SK-N-SH (cell line): ENCODE measurements at regions not wholly inside any gene's neighbourhood (a gene's known extent, or its start where the extent isn't known, plus 50 kb on each side); places are given as distances from the start of the nearest gene placed in this dataset.

Experiments
- CHD2 ChIP-seq: fragments of 150-350 bp; IDR thresholded peaks from 2 replicates; pipeline ENCODE4 v1.6.1; 2018; ENCODE audit warnings: low read length; ENCODE audit not compliant: partially characterized antibody
- EP300 ChIP-seq, 2 experiments: IDR thresholded peaks; 2 replicates each; pipeline versions ENCODE4 v1.4.0 to v1.6.1; 2012; ENCODE audit warnings: borderline replicate concordance in 1 of 2, low read depth in 1 of 2, low read length in 1 of 2
- EZH2phosphoT487 ChIP-seq: fragments of 200-600 bp; sonication (generic); IDR thresholded peaks from 2 replicates; pipeline ENCODE4 v1.6.1; 2017; ENCODE audit warnings: low read depth, mixed run types, mild to moderate bottlenecking, antibody characterized with exemption, moderate library complexity, borderline replicate concordance
- GABPA ChIP-seq: IDR thresholded peaks from 2 replicates; pipeline ENCODE4 v1.4.0; 2012; ENCODE audit warnings: low read depth, mild to moderate bottlenecking
- JUND ChIP-seq: IDR thresholded peaks from 2 replicates; pipeline ENCODE4 v1.4.0; 2012
- POLR2AphosphoS5 ChIP-seq: IDR thresholded peaks from 2 replicates; pipeline ENCODE4 v1.6.1; 2012; ENCODE audit warnings: low read depth, low read length
- RAD21 ChIP-seq: IDR thresholded peaks from 2 replicates; pipeline ENCODE4 v1.6.1; 2012; ENCODE audit warnings: mild to moderate bottlenecking, low read length
- RCOR1 ChIP-seq: fragments of 150-350 bp; IDR thresholded peaks from 2 replicates; pipeline ENCODE4 v1.6.1; 2017; ENCODE audit warnings: antibody characterized with exemption, low read length
- RFX5 ChIP-seq: IDR thresholded peaks from 2 replicates; pipeline ENCODE4 v1.6.1; 2012; ENCODE audit warnings: mild to moderate bottlenecking, improper control_type of control experiment, low read length
- TAF1 ChIP-seq: IDR thresholded peaks from 2 replicates; pipeline ENCODE4 v1.6.1; 2012; ENCODE audit warnings: low read depth, mild to moderate bottlenecking, low read length, moderate library complexity, borderline replicate concordance
- TCF12 ChIP-seq: IDR thresholded peaks from 2 replicates; pipeline ENCODE4 v1.4.0; 2012
- YY1 ChIP-seq: IDR thresholded peaks from 2 replicates; pipeline ENCODE4 v1.4.0; 2012; ENCODE audit warnings: low read depth, mild to moderate bottlenecking
- TF ChIP-seq, protein P1 (sequence below): fragments of 200-600 bp; sonication (generic); IDR thresholded peaks from 2 replicates; pipeline ENCODE4 v1.6.1; 2017; ENCODE audit warnings: antibody characterized with exemption, mild to moderate bottlenecking, moderate library complexity
- TF ChIP-seq, protein P2 (sequence below): fragments of 150-350 bp; IDR thresholded peaks from 2 replicates; pipeline ENCODE4 v1.6.1; 2016; ENCODE audit warnings: mild to moderate bottlenecking, low read depth, low read length

DNA sequence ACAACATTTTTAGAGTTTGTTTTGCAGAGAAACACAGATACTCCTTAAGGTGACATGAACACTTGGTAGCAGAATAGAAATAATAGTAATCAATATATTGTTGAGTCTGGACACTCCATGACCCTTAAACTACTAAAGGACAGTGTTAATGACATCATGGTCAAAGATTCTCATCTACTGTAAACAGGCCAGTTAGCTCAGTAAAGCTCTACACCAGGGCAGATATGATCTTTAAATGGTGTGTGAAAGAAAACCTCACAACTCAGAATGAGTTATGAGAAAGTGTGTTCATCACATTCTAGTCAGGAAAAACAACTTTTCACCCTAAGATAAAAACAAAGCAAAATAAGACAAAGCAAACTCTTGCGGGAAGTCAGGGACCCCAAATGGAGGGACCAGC lies 58.1 kb upstream of the ADAMTS5 start:
- no peak for TF ChIP-seq EP300 (IDR thresholded peaks at IDR 0.05; ENCODE audit: borderline replicate concordance in 1 of 2, low read depth in 1 of 2, low read length in 1 of 2)
- TF ChIP-seq, protein P1, sequence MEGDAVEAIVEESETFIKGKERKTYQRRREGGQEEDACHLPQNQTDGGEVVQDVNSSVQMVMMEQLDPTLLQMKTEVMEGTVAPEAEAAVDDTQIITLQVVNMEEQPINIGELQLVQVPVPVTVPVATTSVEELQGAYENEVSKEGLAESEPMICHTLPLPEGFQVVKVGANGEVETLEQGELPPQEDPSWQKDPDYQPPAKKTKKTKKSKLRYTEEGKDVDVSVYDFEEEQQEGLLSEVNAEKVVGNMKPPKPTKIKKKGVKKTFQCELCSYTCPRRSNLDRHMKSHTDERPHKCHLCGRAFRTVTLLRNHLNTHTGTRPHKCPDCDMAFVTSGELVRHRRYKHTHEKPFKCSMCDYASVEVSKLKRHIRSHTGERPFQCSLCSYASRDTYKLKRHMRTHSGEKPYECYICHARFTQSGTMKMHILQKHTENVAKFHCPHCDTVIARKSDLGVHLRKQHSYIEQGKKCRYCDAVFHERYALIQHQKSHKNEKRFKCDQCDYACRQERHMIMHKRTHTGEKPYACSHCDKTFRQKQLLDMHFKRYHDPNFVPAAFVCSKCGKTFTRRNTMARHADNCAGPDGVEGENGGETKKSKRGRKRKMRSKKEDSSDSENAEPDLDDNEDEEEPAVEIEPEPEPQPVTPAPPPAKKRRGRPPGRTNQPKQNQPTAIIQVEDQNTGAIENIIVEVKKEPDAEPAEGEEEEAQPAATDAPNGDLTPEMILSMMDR = no peak
- no peak for TF ChIP-seq CHD2
- TF ChIP-seq JUND = no peak
- TF ChIP-seq POLR2AphosphoS5 = no peak
- TF ChIP-seq RFX5 = no peak
- no peak for TF ChIP-seq RAD21
- TF ChIP-seq EZH2phosphoT487 = no peak
- TF ChIP-seq GABPA = no peak
- no peak for TF ChIP-seq TAF1
- TF ChIP-seq, protein P2, sequence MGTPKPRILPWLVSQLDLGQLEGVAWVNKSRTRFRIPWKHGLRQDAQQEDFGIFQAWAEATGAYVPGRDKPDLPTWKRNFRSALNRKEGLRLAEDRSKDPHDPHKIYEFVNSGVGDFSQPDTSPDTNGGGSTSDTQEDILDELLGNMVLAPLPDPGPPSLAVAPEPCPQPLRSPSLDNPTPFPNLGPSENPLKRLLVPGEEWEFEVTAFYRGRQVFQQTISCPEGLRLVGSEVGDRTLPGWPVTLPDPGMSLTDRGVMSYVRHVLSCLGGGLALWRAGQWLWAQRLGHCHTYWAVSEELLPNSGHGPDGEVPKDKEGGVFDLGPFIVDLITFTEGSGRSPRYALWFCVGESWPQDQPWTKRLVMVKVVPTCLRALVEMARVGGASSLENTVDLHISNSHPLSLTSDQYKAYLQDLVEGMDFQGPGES = no peak
- TF ChIP-seq TCF12 = no peak
- TF ChIP-seq RCOR1 = no peak
- no peak for TF ChIP-seq YY1
